ENCODE measurements at regions not wholly inside any gene's neighbourhood (a gene's known extent, or its start where the extent isn't known, plus 50 kb on each side); places are given as distances from the start of the nearest gene placed in this dataset.
"Not testable (repeated sequence)": the region's sequence is repeated elsewhere in the genome, so short reads cannot be mapped to it uniquely, and the experiment has no call there.

GRCh38 chr9:129430940-129431643, 189.8 kb downstream of the C9orf50 start:
- no peak for DNase-seq

GRCh38 chr9:129428864-129429577, 191.9 kb downstream of the C9orf50 start:
- DNase-seq, result no peak

- no peak for DNase-seq
Measured at GRCh38 chr9:129427149-129427548, 193.8 kb downstream of the C9orf50 start.

- DNase-seq, result not testable (repeated sequence)
Measured at GRCh38 chr9:129423755-129424154, 197.1 kb downstream of the C9orf50 start.

- no peak for DNase-seq
Measured at GRCh38 chr9:129423216-129423615, 197.7 kb downstream of the C9orf50 start.

- DNase-seq, result no peak
Measured at GRCh38 chr9:129422843-129423192, 198.1 kb downstream of the C9orf50 start.

- no peak for DNase-seq
Measured at GRCh38 chr9:129422032-129422842, 198.7 kb downstream of the C9orf50 start.

GRCh38 chr9:129421371-129421770, 199.5 kb downstream of the C9orf50 start:
- no peak for DNase-seq

GRCh38 chr9:129420721-129421120, 200.2 kb downstream of the C9orf50 start:
- DNase-seq, result no peak

GRCh38 chr9:129419382-129419899, 201.5 kb downstream of the C9orf50 start:
- DNase-seq, result no peak

GRCh38 chr9:129418451-129418850, 202.4 kb downstream of the C9orf50 start:
- DNase-seq, result no peak

- no peak for DNase-seq
Measured at GRCh38 chr9:129416821-129417539, 203.9 kb downstream of the C9orf50 start.

- no peak for DNase-seq
Measured at GRCh38 chr9:129415942-129416651, 204.8 kb downstream of the C9orf50 start.

- no peak for DNase-seq
Measured at GRCh38 chr9:129414993-129415941, 205.6 kb downstream of the C9orf50 start.

- DNase-seq, result peak; percentile 52 to 68
Measured at GRCh38 chr9:129414377-129414992, 206.4 kb downstream of the C9orf50 start.

GRCh38 chr9:129413537-129414376, 207.1 kb downstream of the C9orf50 start:
- peak; percentile 99 to 100 for DNase-seq

GRCh38 chr9:129412814-129413536, 207.9 kb downstream of the C9orf50 start:
- peak in 1 of 2 donors; percentile 42 for DNase-seq

- not testable (repeated sequence) for DNase-seq
Measured at GRCh38 chr9:129412176-129412813, 208.6 kb downstream of the C9orf50 start.
